Keratinocyte (primary cell): ENCODE measurements at regions not wholly inside any gene's neighbourhood (a gene's known extent, or its start where the extent isn't known, plus 50 kb on each side); places are given as distances from the start of the nearest gene placed in this dataset.

ENCODE experiments used
- DNase-seq: peaks from one replicate; pipeline ENCODE4 v3.0.0-alpha.2; 2011; ENCODE audit warnings: low read depth, missing footprints, low spot score
- FAIRE-seq: peaks from 2 replicates; lab custom pipeline; 2011; peaks lifted over from hg19 to GRCh38; lab: Jason Lieb, UNC
- H2AFZ ChIP-seq: 2 replicates; pipeline ENCODE4 v1.6.0; 2012; ENCODE audit warnings: low read length, control low read depth, inconsistent platforms; ENCODE audit not compliant: control insufficient read depth
- H3K27ac ChIP-seq: 2 replicates; pipeline ENCODE4 v1.5.1; 2011; ENCODE audit warnings: low read length; ENCODE audit not compliant: control insufficient read depth, insufficient read depth
- H3K27me3 ChIP-seq: 3 replicates; pipeline ENCODE4 v1.6.0; 2011; ENCODE audit warnings: low read length; ENCODE audit not compliant: control insufficient read depth, insufficient read depth; ENCODE audit errors: extremely low read depth
- H3K36me3 ChIP-seq, 2 experiments: 2 replicates in 1 of 2; 3 replicates in 1 of 2; pipeline ENCODE4 v1.5.1; 2011; ENCODE audit warnings: low read length in 2 of 2, mild to moderate bottlenecking in 1 of 2; ENCODE audit not compliant: control insufficient read depth in 2 of 2, insufficient read depth in 2 of 2; ENCODE audit errors: extremely low read depth in 1 of 2
- H3K4me1 ChIP-seq: 3 replicates; pipeline ENCODE4 v1.5.1; 2011; ENCODE audit warnings: low read length; ENCODE audit not compliant: control insufficient read depth, insufficient read depth; ENCODE audit errors: extremely low read depth
- H3K4me2 ChIP-seq: 3 replicates; pipeline ENCODE4 v1.6.0; 2011; ENCODE audit warnings: low read depth, low read length; ENCODE audit not compliant: control insufficient read depth, insufficient read depth; ENCODE audit errors: extremely low read depth
- H3K4me3 ChIP-seq, 3 experiments: fragments of 200-600 bp in 1 of 3; sonication (generic) in 1 of 3; 2 replicates in 2 of 3; 3 replicates in 1 of 3; pipeline ENCODE4 v1.5.1; 2011 to 2016; ENCODE audit warnings: low read length in 3 of 3, mild to moderate bottlenecking in 3 of 3, control low read depth in 2 of 3, inconsistent platforms in 1 of 3, low read depth in 1 of 3, mixed read lengths in 1 of 3, mixed run types in 1 of 3, moderate library complexity in 1 of 3; ENCODE audit not compliant: control insufficient read depth in 2 of 3, insufficient read depth in 2 of 3; ENCODE audit errors: extremely low read depth in 1 of 3
- H3K79me2 ChIP-seq: 2 replicates; pipeline ENCODE4 v1.6.0; 2012; ENCODE audit warnings: low read length; ENCODE audit not compliant: control insufficient read depth, insufficient read depth
- H3K9ac ChIP-seq: 3 replicates; pipeline ENCODE4 v1.6.0; 2011; ENCODE audit warnings: low read length; ENCODE audit not compliant: control insufficient read depth, insufficient read depth; ENCODE audit errors: extremely low read depth
- H3K9me1 ChIP-seq: 3 replicates; pipeline ENCODE4 v1.6.0; 2011; ENCODE audit warnings: low read length; ENCODE audit not compliant: control insufficient read depth, insufficient read depth; ENCODE audit errors: extremely low read depth
- H3K9me3 ChIP-seq: 2 replicates; pipeline ENCODE4 v1.5.1; 2012; ENCODE audit warnings: low read depth, low read length; ENCODE audit not compliant: control insufficient read depth
- H4K20me1 ChIP-seq: 3 replicates; pipeline ENCODE4 v1.6.0; 2011; ENCODE audit warnings: low read length; ENCODE audit not compliant: control insufficient read depth, insufficient read depth; ENCODE audit errors: extremely low read depth
- EZH2 ChIP-seq: IDR thresholded peaks from one replicate; pipeline ENCODE4 v1.6.1; 2012; ENCODE audit warnings: inconsistent platforms, mild to moderate bottlenecking, low read length, moderate library complexity
- dilution Hi-C: fragments of 300-500 bp; cut with MboI; formaldehyde crosslinking; loops from one replicate; pipeline ENCODE4 v1.7.0; 2020; ENCODE audit warnings: low sequenced_read_pairs; ENCODE audit not compliant: extremely low pct_ligation_motif_present
- TF ChIP-seq, protein P1 (sequence below), 3 experiments: IDR thresholded peaks in 1 of 3; conservative IDR thresholded peaks in 1 of 3; optimal IDR thresholded peaks in 1 of 3; 2 replicates in 2 of 3; 3 replicates in 1 of 3; pipeline versions ENCODE3 to v1.5.1; 2011; ENCODE audit warnings: low read length in 3 of 3, mild to moderate bottlenecking in 3 of 3, moderate library complexity in 2 of 3, control low read depth in 1 of 3, inconsistent platforms in 1 of 3; ENCODE audit not compliant: insufficient read depth in 2 of 3; ENCODE audit errors: extremely low read depth in 1 of 3

DNA sequence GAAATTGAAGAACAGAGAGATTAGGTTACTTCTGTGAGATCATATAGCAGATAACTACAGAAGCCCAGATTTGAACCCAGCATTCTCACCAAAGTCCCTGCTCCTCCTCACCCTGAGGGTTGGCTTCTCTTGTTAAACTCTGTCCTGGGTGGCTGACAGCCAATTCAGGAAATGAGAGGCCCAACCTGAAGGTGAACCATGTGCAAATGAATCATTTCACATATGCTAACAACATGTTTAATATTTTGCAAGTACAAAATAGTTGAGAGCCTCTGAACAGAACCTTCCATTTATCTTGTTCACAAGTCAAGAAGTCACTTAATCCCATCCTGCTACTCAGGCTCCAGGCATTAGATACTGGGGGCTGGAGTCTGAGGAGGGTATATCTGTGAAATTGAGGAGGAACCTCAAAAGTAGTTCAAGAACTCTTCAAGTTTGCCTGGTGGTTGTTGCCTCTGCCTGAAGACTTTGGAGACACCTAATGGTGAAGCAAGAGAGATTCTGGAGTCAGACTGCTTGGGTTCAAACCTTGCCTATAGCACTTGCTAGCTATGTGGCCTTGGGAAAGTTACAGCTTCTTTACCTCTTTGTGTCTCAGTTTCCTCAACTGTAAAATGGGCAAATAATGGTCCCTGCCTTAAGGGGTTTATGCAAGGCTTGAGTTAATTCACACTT, 564.0 kb downstream of the PSAT1 start:
- H3K79me2 ChIP-seq, result no peaks in the 10 kb centered on the region
- H3K4me1 ChIP-seq, result peaks cover 26% of the 10 kb centered on the region
- no peak for TF ChIP-seq EZH2
- TF ChIP-seq, protein P1, sequence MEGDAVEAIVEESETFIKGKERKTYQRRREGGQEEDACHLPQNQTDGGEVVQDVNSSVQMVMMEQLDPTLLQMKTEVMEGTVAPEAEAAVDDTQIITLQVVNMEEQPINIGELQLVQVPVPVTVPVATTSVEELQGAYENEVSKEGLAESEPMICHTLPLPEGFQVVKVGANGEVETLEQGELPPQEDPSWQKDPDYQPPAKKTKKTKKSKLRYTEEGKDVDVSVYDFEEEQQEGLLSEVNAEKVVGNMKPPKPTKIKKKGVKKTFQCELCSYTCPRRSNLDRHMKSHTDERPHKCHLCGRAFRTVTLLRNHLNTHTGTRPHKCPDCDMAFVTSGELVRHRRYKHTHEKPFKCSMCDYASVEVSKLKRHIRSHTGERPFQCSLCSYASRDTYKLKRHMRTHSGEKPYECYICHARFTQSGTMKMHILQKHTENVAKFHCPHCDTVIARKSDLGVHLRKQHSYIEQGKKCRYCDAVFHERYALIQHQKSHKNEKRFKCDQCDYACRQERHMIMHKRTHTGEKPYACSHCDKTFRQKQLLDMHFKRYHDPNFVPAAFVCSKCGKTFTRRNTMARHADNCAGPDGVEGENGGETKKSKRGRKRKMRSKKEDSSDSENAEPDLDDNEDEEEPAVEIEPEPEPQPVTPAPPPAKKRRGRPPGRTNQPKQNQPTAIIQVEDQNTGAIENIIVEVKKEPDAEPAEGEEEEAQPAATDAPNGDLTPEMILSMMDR (optimal IDR thresholded peaks at IDR 0.05 in 1 of 3, IDR thresholded peaks at IDR 0.05 in 1 of 3, conservative IDR thresholded peaks at IDR 0.05 in 1 of 3; ENCODE audit: extremely low read depth in 1 of 3, insufficient read depth in 2 of 3, low read length in 3 of 3), result peak; percentile 6 to 31 (median 14)
- no peaks in the 10 kb centered on the region for H3K27me3 ChIP-seq
- DNase-seq, result peak; percentile 15
- no peak overlapping the region for H2AFZ ChIP-seq
- no peaks in the 10 kb centered on the region for H3K36me3 ChIP-seq
- no peak overlapping the region for H3K9ac ChIP-seq
- H3K9me1 ChIP-seq, result no peaks in the 10 kb centered on the region
- H3K4me2 ChIP-seq, result no peak overlapping the region
- no peak overlapping the region for H3K27ac ChIP-seq
- H3K9me3 ChIP-seq, result no peaks in the 10 kb centered on the region
- dilution Hi-C loops, result no loop called here
- H3K4me3 ChIP-seq, result no peak overlapping the region
- peak; percentile 69 for FAIRE-seq
- no peaks in the 10 kb centered on the region for H4K20me1 ChIP-seq

- Histone ChIP-seq H3K4me3 (no peak overlapping the region), H3K36me3 (no peaks in the 10 kb centered on the region), H3K4me2 (no peak overlapping the region), H3K79me2 (no peaks in the 10 kb centered on the region), H3K9me1 (no peaks in the 10 kb centered on the region), H3K27ac (no peak overlapping the region), H3K4me1 (peaks cover 23% of the 10 kb centered on the region), H3K9me3 (no peaks in the 10 kb centered on the region), H2AFZ (no peak overlapping the region), H3K9ac (no peak overlapping the region), H4K20me1 (no peaks in the 10 kb centered on the region), H3K27me3 (no peaks in the 10 kb centered on the region)
- dilution Hi-C loops, result no loop called here
- DNase-seq (no peak), FAIRE-seq (no peak)
- TF ChIP-seq, protein P1 (optimal IDR thresholded peaks at IDR 0.05 in 1 of 3, IDR thresholded peaks at IDR 0.05 in 1 of 3, conservative IDR thresholded peaks at IDR 0.05 in 1 of 3; ENCODE audit: extremely low read depth in 1 of 3, insufficient read depth in 2 of 3, low read length in 3 of 3), result no peak
- no peak for TF ChIP-seq EZH2
Observed at GRCh38 chr9:78863531-78863930, 566.6 kb downstream of the PSAT1 start.
